Progenitor cell of endocrine pancreas (in vitro differentiated cells): ENCODE measurements at regions not wholly inside any gene's neighbourhood (a gene's known extent, or its start where the extent isn't known, plus 50 kb on each side); places are given as distances from the start of the nearest gene placed in this dataset.
A peak's percentile ranks its signal among the peaks of the same experiment; 100 is the strongest.
"Not testable (repeated sequence)": the region's sequence is repeated elsewhere in the genome, so short reads cannot be mapped to it uniquely, and the experiment has no call there.

ENCODE experiments used
- DNase-seq: peaks from one replicate; pipeline ENCODE4 v3.0.0; 2021; ENCODE audit warnings: low spot score; ENCODE audit not compliant: unreplicated experiment
- H3K27ac Mint-ChIP-seq: 2 replicates; pipeline ENCODE4 v1.8.0; 2021; ENCODE audit warnings: mild to moderate bottlenecking, moderate library complexity, mixed read lengths
- H3K27me3 Mint-ChIP-seq: 2 replicates; pipeline ENCODE4 v1.8.0; 2021; ENCODE audit warnings: mixed read lengths
- H3K36me3 Mint-ChIP-seq: 2 replicates; pipeline ENCODE4 v1.8.0; 2022; ENCODE audit warnings: mixed read lengths; ENCODE audit not compliant: insufficient read depth
- H3K4me1 Mint-ChIP-seq: 2 replicates; pipeline ENCODE4 v1.8.0; 2021; ENCODE audit warnings: low read depth, mixed read lengths
- H3K4me3 Mint-ChIP-seq: 2 replicates; pipeline ENCODE4 v1.8.0; 2021; ENCODE audit warnings: low read depth, mild to moderate bottlenecking, moderate library complexity, mixed read lengths
- H3K9me3 Mint-ChIP-seq: 2 replicates; pipeline ENCODE4 v1.8.0; 2021; ENCODE audit warnings: low read depth, mixed read lengths
- CTCF ChIP-seq: fragments of 200-600 bp; sonication (generic); IDR thresholded peaks from one replicate; pipeline ENCODE4 v1.5.0; 2021; ENCODE audit warnings: antibody characterized with exemption, mild to moderate bottlenecking; ENCODE audit not compliant: unreplicated experiment

GRCh38 chr3:109685084-109686079 is 348.0 kb upstream of the DPPA4 start:
- TF ChIP-seq CTCF = no peak
- no peak for DNase-seq
- Mint-ChIP-seq H3K36me3 (no peaks in the 10 kb centered on the region), H3K4me1 (peaks cover 5% of the 10 kb centered on the region), H3K4me3 (no peak overlapping the region), H3K27me3 (no peaks in the 10 kb centered on the region), H3K27ac (no peak overlapping the region), H3K9me3 (no peaks in the 10 kb centered on the region)

- H3K4me1 Mint-ChIP-seq = no peaks in the 10 kb centered on the region
- H3K4me3 Mint-ChIP-seq = no peak overlapping the region
- no peaks in the 10 kb centered on the region for H3K27me3 Mint-ChIP-seq
- TF ChIP-seq CTCF = no peak
- peaks cover 22% of the 10 kb centered on the region for H3K9me3 Mint-ChIP-seq
- no peak for DNase-seq
- H3K27ac Mint-ChIP-seq = no peak overlapping the region
- H3K36me3 Mint-ChIP-seq = no peaks in the 10 kb centered on the region
Measured at GRCh38 chr3:109687626-109688025, 350.3 kb upstream of the DPPA4 start.

- no peaks in the 10 kb centered on the region for H3K27me3 Mint-ChIP-seq
- peaks cover 26% of the 10 kb centered on the region for H3K9me3 Mint-ChIP-seq
- no peak for TF ChIP-seq CTCF
- no peaks in the 10 kb centered on the region for H3K4me1 Mint-ChIP-seq
- no peak overlapping the region for H3K4me3 Mint-ChIP-seq
- H3K36me3 Mint-ChIP-seq = peaks cover 1% of the 10 kb centered on the region
- H3K27ac Mint-ChIP-seq = no peak overlapping the region
- DNase-seq = no peak
Measured at GRCh38 chr3:109696932-109697331, 359.6 kb upstream of the DPPA4 start.

- Mint-ChIP-seq H3K36me3 (no peaks in the 10 kb centered on the region), H3K27ac (peak overlapping the region; percentile 33)
Measured at GRCh38 chr3:109702252-109702651, 364.9 kb upstream of the DPPA4 start.

GRCh38 chr3:109702976-109703375 is 365.6 kb upstream of the DPPA4 start:
- Mint-ChIP-seq H3K27me3 (no peaks in the 10 kb centered on the region), H3K4me1 (no peaks in the 10 kb centered on the region), H3K9me3 (peaks cover 6% of the 10 kb centered on the region), H3K27ac (no peak overlapping the region), H3K4me3 (no peak overlapping the region), H3K36me3 (no peaks in the 10 kb centered on the region)
- DNase-seq = no peak
- TF ChIP-seq CTCF = no peak

More at GRCh38 chr3:109702252-109702651, 364.9 kb upstream of the DPPA4 start:
- H3K27me3 Mint-ChIP-seq = no peaks in the 10 kb centered on the region
- no peak for TF ChIP-seq CTCF
- no peak for DNase-seq
- peaks cover 6% of the 10 kb centered on the region for H3K9me3 Mint-ChIP-seq
- H3K4me3 Mint-ChIP-seq = no peak overlapping the region
- H3K4me1 Mint-ChIP-seq = no peaks in the 10 kb centered on the region

- H3K4me3 Mint-ChIP-seq, H3K36me3 Mint-ChIP-seq, H3K27ac Mint-ChIP-seq, DNase-seq, H3K27me3 Mint-ChIP-seq, H3K4me1 Mint-ChIP-seq: not testable (repeated sequence)
- peaks cover 11% of the 10 kb centered on the region for H3K9me3 Mint-ChIP-seq
Measured at GRCh38 chr3:109705133-109705532, 367.8 kb upstream of the DPPA4 start.
